ENCODE measurements at regions not wholly inside any gene's neighbourhood (a gene's known extent, or its start where the extent isn't known, plus 50 kb on each side); places are given as distances from the start of the nearest gene placed in this dataset.

DNA sequence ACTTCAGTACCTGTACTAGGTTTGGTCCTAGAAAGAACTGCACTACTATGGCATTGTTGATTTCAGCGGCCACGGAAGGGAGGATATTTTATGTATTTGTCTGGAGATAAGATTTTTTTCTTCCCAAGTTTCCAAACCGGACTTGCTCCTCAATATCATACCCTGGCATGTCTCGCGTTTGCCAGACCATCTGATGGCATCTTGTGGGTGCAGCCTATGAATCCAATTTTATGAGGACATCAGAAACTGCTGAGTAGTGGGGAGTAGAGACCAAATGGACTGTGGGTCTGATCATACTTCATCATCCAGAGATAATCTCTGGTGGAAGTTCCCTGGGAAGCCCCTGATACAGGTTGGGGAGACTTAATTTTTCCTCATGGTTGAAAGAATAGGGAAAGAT is 716.1 kb upstream of the WWC1 start:
- no peak for DNase-seq (ENCODE audit: insufficient read length, low spot score)
- FAIRE-seq, result no peak

DNA sequence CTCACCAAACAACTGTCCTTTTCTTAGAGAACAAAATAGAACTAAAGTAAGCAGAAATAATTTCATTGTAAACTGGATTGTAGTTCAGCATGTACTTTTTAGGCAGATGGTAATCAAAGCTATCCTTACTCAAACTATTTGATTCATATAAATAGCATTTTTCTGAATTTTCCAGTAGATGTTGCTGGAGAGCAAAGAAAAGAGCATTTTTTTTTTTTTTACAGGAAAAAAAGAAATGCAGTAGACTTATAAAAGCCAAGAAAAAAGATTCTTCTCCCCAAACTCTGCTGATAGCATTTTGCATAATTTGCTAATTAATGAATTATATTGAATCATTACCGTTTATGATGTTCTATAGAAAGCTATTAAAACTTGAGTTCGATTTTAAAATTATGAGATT is 715.3 kb upstream of the WWC1 start:
- FAIRE-seq, result no peak
- DNase-seq (ENCODE audit: insufficient read length, low spot score), result no peak

DNA sequence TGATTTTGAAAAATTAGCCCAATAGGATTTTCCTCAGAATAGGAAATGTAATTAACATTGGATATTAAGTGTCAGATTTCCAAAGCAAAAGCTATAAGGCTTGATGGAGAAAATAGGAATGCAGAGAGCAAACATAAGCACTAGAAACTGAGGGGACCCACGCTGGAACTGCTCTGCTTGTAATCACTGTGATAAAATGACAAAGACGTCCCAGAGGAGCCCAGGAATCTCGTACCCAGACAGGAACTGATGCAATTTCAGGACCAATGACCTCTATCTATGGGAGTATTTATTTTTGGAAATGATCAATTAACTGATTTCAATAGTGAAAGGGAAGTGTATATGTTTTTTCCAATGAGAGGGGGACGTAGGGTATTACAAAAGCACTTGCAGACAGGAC is 714.5 kb upstream of the WWC1 start:
- DNase-seq (ENCODE audit: insufficient read length, low spot score), result no peak
- no peak for FAIRE-seq

DNA sequence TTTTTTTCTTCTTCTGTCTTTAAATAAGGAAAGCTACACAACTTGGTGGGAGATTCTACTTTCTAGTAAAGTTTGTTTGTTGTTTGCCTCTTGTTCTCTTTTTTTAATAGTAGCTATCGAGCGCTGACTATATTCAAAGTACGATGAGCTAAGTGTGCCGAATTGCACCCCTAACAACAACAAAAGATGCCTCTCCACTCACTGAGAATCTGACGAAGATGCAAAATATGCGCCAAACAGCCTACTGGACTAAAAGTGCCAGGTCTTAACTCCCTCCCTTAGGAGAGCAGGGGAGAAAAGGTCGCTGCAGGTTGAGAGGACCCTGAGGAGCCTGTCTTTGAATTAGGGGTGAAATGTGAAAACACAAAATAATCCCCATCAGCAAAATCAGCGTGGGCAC is 713.8 kb upstream of the WWC1 start:
- DNase-seq (ENCODE audit: insufficient read length, low spot score) (no peak), FAIRE-seq (no peak)

DNA sequence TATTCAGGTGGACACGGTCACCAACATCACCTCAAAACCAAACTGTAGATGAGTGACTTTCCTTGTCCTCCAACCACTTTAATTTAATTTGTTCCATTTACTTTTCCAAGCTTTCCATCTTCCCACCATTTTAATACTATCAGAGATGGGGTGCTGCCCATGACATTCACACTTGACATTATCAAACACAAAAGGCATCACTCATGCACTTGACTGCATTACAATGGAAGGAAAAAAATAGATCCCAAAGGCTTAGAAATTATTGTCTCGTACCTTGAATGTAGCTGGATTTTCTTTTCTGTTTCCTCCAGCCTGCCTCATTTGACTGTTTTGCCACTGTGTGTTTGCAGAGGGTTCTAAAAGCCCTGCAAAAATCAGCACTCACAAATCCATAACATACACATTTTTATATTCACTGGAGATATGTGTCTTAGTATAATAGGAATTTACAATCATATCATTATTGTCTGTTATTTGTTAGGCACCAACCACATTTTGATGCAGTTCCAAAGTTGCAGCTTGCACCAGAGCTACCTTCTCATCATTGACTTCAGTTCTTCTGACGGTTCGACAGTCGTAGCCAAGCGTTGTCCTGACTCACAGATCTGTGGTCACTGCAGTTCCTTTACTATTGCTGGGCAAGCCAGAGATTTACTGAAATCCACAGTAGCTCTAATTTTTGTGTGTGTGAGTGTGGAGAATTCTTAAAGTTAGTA is 712.3 kb upstream of the WWC1 start:
- no peak for DNase-seq (ENCODE audit: insufficient read length, low spot score)
- no peak for FAIRE-seq

DNA sequence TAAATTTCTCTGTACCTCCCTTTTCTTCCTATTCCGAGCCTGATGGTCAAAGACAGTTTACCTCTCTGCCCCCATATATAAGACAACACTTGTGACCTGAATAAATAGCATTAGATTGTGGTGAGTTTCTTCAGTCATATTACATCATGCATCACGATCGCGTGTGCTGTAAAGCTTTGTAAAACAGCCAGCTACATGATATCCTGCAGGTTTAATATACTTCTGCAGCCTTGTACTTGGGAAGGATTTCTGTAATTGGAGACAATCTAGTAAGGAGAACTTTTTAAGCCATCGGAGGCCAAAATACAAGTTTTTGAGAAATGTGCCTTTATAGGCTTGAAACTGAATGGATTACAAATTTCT is 711.8 kb upstream of the WWC1 start:
- no peak for FAIRE-seq
- no peak for DNase-seq (ENCODE audit: insufficient read length, low spot score)

DNA sequence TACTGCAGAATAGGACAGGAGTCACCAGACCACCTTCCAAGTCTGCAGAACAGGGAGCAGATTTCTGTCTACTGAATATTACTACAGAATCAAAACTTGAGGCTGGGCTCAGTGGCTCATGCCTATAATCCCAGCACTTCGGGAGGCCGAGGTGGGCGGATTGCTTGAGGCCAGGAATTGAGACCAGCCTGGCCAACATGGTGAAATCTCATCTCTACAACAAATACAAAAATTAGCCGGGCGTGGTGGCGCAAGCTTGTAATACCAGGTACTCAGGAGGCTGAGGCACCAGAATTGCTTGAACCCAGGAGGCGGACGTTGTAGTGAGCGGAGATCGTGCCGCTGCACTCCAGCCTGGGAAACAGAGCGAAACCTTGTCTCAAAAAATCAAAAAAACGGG is 710.8 kb upstream of the WWC1 start:
- FAIRE-seq (no peak), DNase-seq (ENCODE audit: insufficient read length, low spot score) (no peak)

DNA sequence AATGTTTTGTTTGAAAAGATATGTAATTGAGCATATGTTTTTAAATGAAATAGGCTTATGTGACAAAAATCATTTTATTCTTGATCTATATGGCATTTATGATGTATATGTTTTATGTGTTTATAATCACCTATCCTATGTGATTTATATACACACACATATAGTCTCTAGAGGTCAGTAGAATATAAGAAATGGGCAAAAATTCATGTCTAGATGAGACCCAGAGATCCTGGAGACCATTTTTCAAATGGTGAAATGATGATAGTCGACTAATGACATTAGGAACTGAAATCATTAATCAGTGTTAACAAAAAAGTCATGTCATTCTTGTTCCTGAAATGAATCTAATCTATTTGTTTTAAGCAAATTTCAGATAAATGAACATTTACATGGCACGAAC is 709.2 kb upstream of the WWC1 start:
- no peak for DNase-seq (ENCODE audit: insufficient read length, low spot score)
- FAIRE-seq, result no peak

DNA sequence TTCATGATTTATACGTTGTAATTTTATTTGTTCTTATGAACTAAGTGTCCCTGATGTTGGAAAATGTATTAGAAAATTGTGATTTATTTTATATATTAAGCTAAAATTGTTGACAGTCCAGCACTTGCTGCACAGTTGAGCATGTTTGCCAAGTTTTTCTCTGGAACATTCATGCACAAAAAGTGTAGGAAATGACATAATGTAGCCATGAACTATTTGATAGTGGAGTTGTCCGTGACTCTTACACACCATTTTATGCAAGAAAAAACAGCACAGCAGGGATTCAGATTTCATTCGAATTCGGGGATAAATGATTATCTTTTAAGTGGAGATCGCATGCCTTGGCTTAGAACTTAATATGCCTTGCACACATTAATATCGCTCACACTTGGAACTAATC is 708.6 kb upstream of the WWC1 start:
- FAIRE-seq (no peak), DNase-seq (ENCODE audit: insufficient read length, low spot score) (no peak)

DNA sequence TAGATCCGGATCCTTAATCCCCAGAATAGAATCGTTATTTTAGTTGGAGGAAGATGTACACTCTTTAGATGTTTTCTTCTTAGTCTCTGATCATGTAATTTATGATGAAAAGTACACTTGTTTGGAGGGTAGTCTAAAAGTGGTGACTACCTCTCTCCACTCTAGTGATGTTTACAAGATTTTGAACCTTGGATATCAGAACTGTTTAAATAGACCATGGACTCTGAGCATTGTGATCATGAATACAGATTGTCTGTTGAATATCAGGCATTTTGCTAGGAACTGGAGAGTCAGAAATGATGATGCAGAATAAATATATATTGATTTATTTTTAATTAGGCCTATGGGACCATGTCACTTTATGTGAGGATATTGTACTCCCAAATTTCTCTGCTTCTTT is 706.3 kb upstream of the WWC1 start:
- no peak for DNase-seq (ENCODE audit: insufficient read length, low spot score)
- FAIRE-seq, result no peak

DNA sequence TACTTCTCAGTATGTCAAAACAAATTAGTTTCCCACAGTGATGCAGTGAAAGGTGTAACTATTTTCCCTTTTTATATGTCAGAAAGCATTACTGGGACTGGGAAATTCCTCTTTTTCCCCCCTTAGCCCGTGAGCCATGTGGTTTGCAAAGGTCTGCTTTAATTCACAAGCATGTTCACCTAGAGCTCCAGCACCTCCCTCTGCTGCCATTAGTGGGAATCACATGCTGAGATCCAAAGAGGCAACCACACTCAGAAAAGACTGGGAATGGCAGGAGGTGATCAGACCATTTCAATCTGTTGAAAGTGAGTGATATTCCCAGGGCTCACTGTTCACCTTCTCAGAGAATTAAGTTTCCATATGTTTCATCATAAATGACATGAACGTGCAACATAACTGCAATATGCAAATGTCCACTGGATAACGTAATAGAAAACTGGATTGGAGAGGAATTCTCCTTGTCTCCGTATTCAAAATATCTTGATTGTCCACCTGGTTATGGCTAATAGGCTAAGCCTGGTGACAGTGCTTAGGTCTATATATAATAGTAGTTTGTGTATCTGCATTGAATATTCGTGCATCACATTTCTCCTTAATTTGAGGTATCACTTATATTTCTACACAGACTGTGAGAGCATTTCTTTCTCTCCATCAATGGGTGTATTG is 703.5 kb upstream of the WWC1 start:
- no peak for DNase-seq (ENCODE audit: insufficient read length, low spot score)
- no peak for FAIRE-seq

DNA sequence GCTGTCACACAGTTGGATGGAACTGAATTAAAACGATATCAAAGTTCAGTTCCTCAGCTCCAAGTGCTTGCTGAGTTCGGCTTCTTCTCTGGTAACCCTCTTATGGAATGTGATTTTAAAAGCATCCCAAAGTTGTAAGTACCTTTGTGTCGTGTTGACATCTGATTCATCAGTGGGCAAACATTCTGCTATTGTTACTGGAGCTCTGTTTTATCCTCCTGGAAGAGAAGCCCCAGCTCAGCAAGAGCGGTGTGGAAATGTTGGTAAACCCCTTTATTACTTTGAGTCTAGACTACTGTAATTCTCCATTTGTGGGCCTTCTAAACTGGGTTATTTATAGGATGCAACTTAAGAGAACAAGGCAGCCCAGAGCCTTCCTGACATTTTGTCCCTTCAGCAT is 699.3 kb upstream of the WWC1 start:
- FAIRE-seq (no peak), DNase-seq (ENCODE audit: insufficient read length, low spot score) (no peak)

DNA sequence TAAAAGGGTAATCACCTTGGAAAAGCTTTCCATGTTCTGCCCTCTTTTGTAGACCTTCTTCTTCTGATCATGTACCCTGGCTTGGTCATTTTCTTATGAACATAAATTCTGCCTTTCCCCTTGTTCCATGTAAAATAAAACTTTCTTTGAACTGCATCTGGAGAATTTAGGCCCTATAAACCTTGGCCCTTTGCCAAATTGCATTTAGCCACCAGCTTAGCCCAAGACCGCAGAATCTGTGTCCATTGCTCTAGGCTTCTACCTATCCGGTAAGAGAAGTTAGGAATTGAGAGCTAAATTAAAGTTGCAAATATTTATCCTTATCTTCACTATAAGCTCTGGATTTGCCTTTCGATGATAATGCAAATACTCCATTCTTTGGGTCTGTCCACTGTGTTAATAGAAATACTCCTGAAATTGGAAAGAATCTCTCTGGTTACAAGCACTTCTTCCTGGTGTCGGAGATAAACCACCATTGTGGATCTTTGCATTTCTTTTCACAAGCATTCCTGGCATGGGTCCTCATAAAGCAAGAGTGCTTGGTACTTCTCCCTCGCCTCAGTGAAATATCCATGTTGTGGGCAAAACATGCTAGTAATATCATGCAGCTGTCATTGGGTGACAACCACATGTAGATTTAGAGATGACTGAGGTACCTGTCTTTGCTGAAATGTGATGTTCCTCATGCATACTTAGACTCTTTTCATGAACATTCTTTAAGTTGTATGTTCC is 698.0 kb upstream of the WWC1 start:
- FAIRE-seq (no peak), DNase-seq (ENCODE audit: insufficient read length, low spot score) (no peak)

DNA sequence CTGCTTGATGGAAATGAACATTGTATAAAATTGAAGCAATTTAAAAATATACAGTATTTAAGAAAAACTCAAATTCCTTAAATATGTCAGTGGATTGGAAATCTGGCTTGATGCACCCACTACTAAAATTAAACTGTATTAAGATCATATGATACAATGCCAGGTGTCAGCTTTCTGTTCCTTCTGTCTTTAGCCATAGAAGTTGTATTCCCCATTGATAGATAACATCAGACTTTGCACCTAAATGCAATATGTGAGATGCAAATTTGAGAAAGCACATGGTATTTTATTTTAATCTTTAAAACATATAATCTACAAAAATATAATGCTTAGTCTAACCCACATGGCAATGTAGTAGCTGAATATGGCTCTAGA is 697.4 kb upstream of the WWC1 start:
- DNase-seq (ENCODE audit: insufficient read length, low spot score) (no peak), FAIRE-seq (no peak)

DNA sequence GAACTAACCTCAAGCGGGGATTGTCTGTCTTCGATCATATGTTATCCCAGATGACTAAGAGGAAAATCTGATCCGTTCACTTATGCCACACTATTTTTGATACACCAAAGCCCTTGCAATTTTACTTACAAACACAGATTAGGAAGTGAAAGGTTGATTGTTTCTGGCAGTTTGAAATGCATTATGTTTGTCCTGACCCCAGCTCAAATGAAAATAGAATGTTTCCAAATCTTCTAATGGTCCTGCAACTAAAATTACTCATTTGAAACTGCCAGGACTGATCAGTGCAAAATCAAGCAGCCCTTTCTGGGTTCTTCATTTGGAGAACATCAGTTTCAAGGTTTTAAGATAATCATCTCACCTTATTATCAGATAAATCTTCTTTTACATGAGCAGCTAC is 696.7 kb upstream of the WWC1 start:
- DNase-seq (ENCODE audit: insufficient read length, low spot score) (no peak), FAIRE-seq (no peak)

DNA sequence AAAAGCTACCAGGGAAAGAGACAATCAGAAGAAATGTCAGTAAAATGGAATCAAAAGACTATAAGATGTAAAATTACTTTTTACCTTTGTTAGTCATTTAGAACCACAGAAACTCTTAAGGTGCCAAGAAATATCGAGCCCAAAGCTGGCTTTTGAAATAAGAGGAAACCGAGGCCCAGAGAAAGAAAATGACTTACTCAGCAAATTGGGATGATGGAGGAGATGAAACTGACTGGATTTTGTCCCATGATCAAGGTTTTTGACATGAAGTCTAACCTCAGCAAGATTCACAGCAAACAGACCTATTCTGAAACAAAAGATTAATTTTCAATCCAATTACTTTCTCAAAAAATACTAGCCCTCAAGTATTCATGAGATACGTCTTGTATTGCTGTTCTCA is 696.2 kb upstream of the WWC1 start:
- DNase-seq (ENCODE audit: insufficient read length, low spot score) (no peak), FAIRE-seq (no peak)

DNA sequence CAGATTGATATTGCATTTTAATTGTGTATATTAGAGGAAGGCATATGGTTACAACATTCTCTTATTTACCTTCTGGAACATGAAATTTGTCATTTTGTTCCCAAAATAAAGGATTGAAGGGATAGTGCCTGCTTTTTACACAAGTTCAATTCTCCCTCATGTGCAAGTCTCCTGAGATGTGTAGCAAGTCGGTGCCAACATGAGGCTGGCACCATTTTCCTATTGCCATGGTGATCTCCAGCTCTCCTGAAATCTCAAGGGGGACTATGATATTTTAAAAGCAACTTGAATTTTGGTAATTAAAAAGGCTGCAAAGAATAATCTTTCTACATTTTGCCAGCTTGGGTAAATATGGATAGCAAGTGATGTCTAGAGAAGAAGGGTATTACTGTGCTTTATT is 693.3 kb upstream of the WWC1 start:
- FAIRE-seq (no peak), DNase-seq (ENCODE audit: insufficient read length, low spot score) (no peak)

DNA sequence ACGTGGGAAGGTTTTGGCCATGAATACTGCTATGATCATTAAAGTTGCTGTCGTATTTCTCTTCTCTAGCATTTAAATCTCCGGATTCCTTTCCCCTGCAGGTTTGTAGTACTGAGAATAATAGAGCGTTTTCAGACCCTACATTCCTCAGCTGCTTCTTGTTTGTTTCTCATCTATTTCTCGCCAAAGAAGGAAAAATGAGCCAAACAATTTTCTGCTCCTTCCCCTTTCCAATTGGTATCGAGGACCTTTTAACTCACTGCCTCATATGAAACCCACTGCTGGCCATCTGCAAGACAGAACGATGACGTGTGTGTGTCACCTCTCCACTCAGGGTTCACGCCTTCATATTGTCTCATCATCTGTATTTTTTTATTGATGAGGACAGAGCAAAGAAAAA is 689.4 kb upstream of the WWC1 start:
- FAIRE-seq, result no peak
- no peak for DNase-seq (ENCODE audit: insufficient read length, low spot score)

DNA sequence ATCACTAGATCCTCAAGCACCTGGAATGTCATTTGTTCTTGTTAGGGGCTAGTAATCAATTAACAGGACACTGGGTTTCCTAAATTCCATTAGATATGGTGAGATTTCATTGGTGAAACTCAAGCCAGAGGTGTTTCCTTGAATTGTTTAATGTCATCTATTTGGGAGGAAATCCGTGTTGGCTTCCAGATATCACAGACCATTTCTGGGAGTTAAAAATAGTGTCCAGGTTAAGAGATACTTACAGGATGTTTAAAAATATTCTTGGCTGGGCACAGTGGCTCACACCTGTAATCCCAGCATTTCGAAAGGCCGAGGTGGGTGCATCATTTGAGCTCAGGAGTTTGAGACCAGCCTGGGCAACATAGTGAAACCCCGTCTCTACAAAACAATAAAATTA is 688.3 kb upstream of the WWC1 start:
- DNase-seq (ENCODE audit: insufficient read length, low spot score), result no peak
- no peak for FAIRE-seq

DNA sequence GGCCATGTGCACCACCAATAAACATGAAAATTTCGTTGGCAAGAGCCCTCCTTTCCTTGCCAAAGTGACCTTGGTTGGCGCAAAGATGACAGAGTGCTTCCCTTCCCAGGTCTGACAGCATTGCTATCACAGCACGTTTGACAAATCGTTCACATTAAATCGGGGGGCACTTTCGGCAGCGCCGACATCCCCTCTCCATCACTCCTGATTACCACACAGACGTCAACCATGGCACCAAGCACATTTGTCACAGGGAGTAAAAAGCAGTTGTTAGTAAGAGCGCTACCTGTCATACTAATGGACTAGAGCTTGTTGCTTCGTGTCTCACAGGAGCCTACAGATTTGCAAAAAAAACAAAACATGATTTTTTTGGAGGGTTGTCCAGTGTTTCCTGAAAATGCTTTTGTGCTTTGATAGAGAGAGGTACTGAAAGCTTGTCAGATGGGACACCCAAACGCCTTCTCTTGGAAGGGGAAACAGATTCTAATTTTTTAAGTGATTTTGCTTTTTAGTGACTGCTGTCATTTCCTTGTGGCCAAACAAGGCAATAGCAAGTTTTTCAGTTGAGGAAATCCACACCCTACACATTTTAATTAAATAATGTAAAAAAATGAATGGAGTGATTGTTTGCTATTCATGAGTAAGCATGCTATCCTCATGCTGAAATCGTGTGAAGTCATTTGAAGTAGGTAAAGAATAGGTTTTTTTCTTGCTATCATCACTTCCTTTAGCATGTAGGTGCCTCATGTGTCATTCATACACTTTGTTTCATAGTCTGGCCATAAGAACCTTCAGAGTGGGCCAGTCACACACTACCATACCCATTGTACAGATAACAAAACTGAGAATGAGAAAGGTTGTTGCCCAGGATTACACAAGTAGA is 682.8 kb upstream of the WWC1 start:
- FAIRE-seq, result no peak
- no peak for DNase-seq (ENCODE audit: insufficient read length, low spot score)

DNA sequence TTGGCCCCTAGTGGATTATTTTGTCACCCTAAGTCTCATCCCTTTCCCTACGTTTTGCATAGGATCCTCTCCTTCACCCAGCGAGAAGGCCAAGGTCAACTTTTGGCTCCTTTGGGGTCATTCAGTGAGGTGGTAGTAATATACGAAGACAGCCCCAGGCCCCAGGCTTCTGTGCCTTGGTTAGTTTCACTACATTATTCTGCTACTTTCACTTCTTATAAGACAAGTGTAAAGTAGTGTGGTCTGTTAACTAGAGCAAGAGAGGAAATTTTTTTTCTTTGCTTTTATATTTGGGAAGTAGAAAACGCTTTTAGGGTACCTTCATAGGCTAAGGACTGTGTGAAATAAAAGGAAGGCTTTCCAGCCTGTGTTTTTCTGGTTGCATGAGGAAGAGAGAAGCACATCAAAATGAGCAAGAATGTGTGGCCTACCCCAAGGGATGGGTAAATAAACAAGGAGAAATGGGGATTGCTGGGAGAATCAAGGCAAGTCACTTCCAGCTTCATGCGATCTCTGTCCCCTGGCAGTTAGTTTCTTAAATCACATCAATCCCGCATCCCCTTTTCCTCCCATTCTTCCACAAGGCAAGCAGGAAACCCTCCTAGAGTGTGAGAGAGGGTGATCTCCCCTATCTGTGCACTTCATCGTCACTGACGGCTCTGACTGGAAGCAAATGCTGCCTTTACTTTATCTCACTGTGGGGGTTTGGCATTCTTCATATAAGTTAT is 677.0 kb upstream of the WWC1 start:
- FAIRE-seq, result no peak

More for the DNA sequence above, 677.0 kb upstream of the WWC1 start:
- DNase-seq (ENCODE audit: insufficient read length, low spot score), result no peak
